ENCODE measurements at regions not wholly inside any gene's neighbourhood (a gene's known extent, or its start where the extent isn't known, plus 50 kb on each side); places are given as distances from the start of the nearest gene placed in this dataset.

GRCh38 chr5:164090358-164090757 lies 584.9 kb downstream of the MAT2B start:
- WGBS, 2 donors: 11 to 20% methylated on average over 2 of the region's 2 CpGs
- intact Hi-C loops (cut with DNase I): no loop called here

GRCh38 chr5:164091836-164092235 lies 586.4 kb downstream of the MAT2B start:
- intact Hi-C loops (cut with DNase I): no loop called here
- 42 to 59% methylated on average over 2 of the region's 2 CpGs for WGBS, 2 donors

More at GRCh38 chr5:164090358-164090757, 584.9 kb downstream of the MAT2B start:
- Histone ChIP-seq H3K27ac (no peak overlapping the region), H3K4me3 (no peak overlapping the region), H3K36me3 (replicated peaks in 1 of 2; ENCODE audit: insufficient read depth in 1 of 2, low read depth in 2 of 2) (no peaks in the 10 kb centered on the region), H3K9me3 (no peaks in the 10 kb centered on the region), H3K27me3 (no peaks in the 10 kb centered on the region), H3K4me1 (no peaks in the 10 kb centered on the region)
- DNase-seq: no peak
- ATAC-seq: no peak
- TF ChIP-seq CTCF (IDR thresholded peaks at IDR 0.05) (no peak), POLR2A (IDR thresholded peaks at IDR 0.05) (no peak)

GRCh38 chr5:164094291-164094690 lies 588.9 kb downstream of the MAT2B start:
- no peak overlapping the region for H3K4me3 ChIP-seq
- H3K36me3 ChIP-seq (replicated peaks in 1 of 2; ENCODE audit: insufficient read depth in 1 of 2, low read depth in 2 of 2): no peaks in the 10 kb centered on the region
- H3K4me1 ChIP-seq: no peaks in the 10 kb centered on the region
- H3K9me3 ChIP-seq: no peaks in the 10 kb centered on the region
- DNase-seq (no peak), ATAC-seq (no peak)
- intact Hi-C loops (cut with DNase I): no loop called here
- WGBS, 2 donors: 21 to 33% methylated on average over 3 of the region's 3 CpGs
- H3K27ac ChIP-seq: no peak overlapping the region
- TF ChIP-seq POLR2A (IDR thresholded peaks at IDR 0.05): no peak
- no peak for TF ChIP-seq CTCF (IDR thresholded peaks at IDR 0.05)
- no peaks in the 10 kb centered on the region for H3K27me3 ChIP-seq

More at GRCh38 chr5:164091836-164092235, 586.4 kb downstream of the MAT2B start:
- Histone ChIP-seq H3K27me3 (no peaks in the 10 kb centered on the region), H3K4me3 (no peak overlapping the region), H3K36me3 (replicated peaks in 1 of 2; ENCODE audit: insufficient read depth in 1 of 2, low read depth in 2 of 2) (no peaks in the 10 kb centered on the region), H3K4me1 (no peaks in the 10 kb centered on the region), H3K27ac (no peak overlapping the region), H3K9me3 (no peaks in the 10 kb centered on the region)
- ATAC-seq (no peak), DNase-seq (no peak)
- TF ChIP-seq POLR2A (IDR thresholded peaks at IDR 0.05): no peak
- no peak for TF ChIP-seq CTCF (IDR thresholded peaks at IDR 0.05)

- TF ChIP-seq CTCF (IDR thresholded peaks at IDR 0.05) (no peak), POLR2A (IDR thresholded peaks at IDR 0.05) (no peak)
- DNase-seq: no peak
- no peaks in the 10 kb centered on the region for H3K4me1 ChIP-seq
- no peak overlapping the region for H3K27ac ChIP-seq
- intact Hi-C loops (cut with DNase I): no loop called here
- H3K36me3 ChIP-seq (replicated peaks in 1 of 2; ENCODE audit: insufficient read depth in 1 of 2, low read depth in 2 of 2): no peaks in the 10 kb centered on the region
- WGBS, 2 donors: 28 to 30% methylated on average over 4 of the region's 4 CpGs
- H3K27me3 ChIP-seq: no peaks in the 10 kb centered on the region
- ATAC-seq: no peak
- H3K9me3 ChIP-seq: no peaks in the 10 kb centered on the region
- H3K4me3 ChIP-seq: no peak overlapping the region
Measured at GRCh38 chr5:164097749-164098148, 592.3 kb downstream of the MAT2B start.

- no peaks in the 10 kb centered on the region for H3K4me1 ChIP-seq
- DNase-seq: no peak
- no peaks in the 10 kb centered on the region for H3K36me3 ChIP-seq (replicated peaks in 1 of 2; ENCODE audit: insufficient read depth in 1 of 2, low read depth in 2 of 2)
- H3K27me3 ChIP-seq: no peaks in the 10 kb centered on the region
- H3K27ac ChIP-seq: no peak overlapping the region
- WGBS, 2 donors: 52 to 54% methylated on average over 1 of the region's 1 CpG
- H3K4me3 ChIP-seq: no peak overlapping the region
- TF ChIP-seq CTCF (IDR thresholded peaks at IDR 0.05) (no peak), POLR2A (IDR thresholded peaks at IDR 0.05) (no peak)
- no peaks in the 10 kb centered on the region for H3K9me3 ChIP-seq
- no peak for ATAC-seq
- intact Hi-C loops (cut with DNase I): no loop called here
Measured at GRCh38 chr5:164098531-164098930, 593.1 kb downstream of the MAT2B start.
